Endothelial cell (in vitro differentiated cells): ENCODE measurements at regions not wholly inside any gene's neighbourhood (a gene's known extent, or its start where the extent isn't known, plus 50 kb on each side); places are given as distances from the start of the nearest gene placed in this dataset.
"Not testable (repeated sequence)": the region's sequence is repeated elsewhere in the genome, so short reads cannot be mapped to it uniquely, and the experiment has no call there.

Experiments
- DNase-seq: peaks from one replicate; pipeline ENCODE4 v3.0.0; 2021; ENCODE audit warnings: low spot score
- H3K27ac Mint-ChIP-seq: one replicate; pipeline ENCODE4 v1.8.0; 2021; ENCODE audit warnings: mixed read lengths, inconsistent platforms; ENCODE audit not compliant: unreplicated experiment
- H3K27me3 Mint-ChIP-seq: one replicate; pipeline ENCODE4 v1.8.0; 2021; ENCODE audit warnings: mild to moderate bottlenecking, moderate library complexity, mixed read lengths, inconsistent platforms; ENCODE audit not compliant: unreplicated experiment
- H3K36me3 Mint-ChIP-seq: one replicate; pipeline ENCODE4 v1.8.0; 2021; ENCODE audit warnings: mild to moderate bottlenecking, low read depth, mixed read lengths, inconsistent platforms; ENCODE audit not compliant: unreplicated experiment
- H3K4me1 Mint-ChIP-seq: one replicate; pipeline ENCODE4 v1.8.0; 2021; ENCODE audit warnings: mild to moderate bottlenecking, mixed read lengths, inconsistent platforms; ENCODE audit not compliant: unreplicated experiment
- H3K4me3 Mint-ChIP-seq: one replicate; pipeline ENCODE4 v1.8.0; 2021; ENCODE audit warnings: mild to moderate bottlenecking, mixed read lengths, inconsistent platforms; ENCODE audit not compliant: unreplicated experiment
- H3K9me3 Mint-ChIP-seq: one replicate; pipeline ENCODE4 v1.8.0; 2021; ENCODE audit warnings: mixed read lengths, inconsistent platforms; ENCODE audit not compliant: unreplicated experiment
- TF ChIP-seq, protein P1 (sequence below): fragments of 200-600 bp; sonication (generic); IDR thresholded peaks from one replicate; pipeline ENCODE4 v1.5.0; 2021; ENCODE audit warnings: antibody characterized with exemption; ENCODE audit not compliant: unreplicated experiment

DNA sequence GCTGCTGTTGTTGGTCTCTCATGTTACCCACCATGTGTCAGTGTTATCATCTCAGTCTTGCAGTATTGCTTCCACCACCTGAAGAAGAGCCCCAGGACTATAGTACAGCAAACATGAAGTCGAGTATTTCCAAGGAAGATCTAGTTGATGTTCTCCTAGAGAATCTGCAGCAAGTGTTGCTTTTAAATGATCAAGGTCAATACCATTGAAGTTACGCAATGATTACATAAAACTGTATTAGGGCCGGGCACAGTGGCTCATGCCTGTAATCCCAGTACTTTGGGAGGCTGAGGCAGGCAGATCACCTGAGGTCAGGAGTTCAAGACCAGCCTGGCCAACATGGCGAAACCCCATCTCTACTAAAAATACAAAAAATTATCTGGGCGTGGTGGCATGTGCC, 173.9 kb downstream of the TJP1 start:
- H3K4me1 Mint-ChIP-seq = not testable (repeated sequence)

DNA sequence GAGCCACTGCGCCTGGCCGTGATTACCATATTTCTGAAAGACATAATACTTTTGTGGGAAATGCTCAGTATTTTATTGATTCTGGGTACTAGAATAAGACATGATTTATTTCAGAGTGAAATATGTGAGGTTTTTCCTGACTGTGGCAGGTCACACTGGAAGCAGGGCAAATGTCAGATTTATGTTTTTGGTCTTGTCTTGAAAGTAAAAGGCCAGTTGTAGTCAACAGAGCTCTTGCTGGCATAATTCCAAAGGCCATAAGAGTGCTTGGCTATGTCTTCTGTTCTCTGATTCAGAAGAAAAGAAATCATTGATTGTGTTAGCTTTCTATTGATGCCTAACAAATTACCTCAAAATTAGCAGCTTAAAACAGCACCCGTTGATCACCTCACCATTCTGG, 176.4 kb downstream of the TJP1 start:
- no peak overlapping the region for H3K4me3 Mint-ChIP-seq
- no peaks in the 10 kb centered on the region for H3K4me1 Mint-ChIP-seq
- no peaks in the 10 kb centered on the region for H3K9me3 Mint-ChIP-seq
- DNase-seq = no peak
- no peaks in the 10 kb centered on the region for H3K36me3 Mint-ChIP-seq
- H3K27me3 Mint-ChIP-seq = no peaks in the 10 kb centered on the region
- TF ChIP-seq, protein P1, sequence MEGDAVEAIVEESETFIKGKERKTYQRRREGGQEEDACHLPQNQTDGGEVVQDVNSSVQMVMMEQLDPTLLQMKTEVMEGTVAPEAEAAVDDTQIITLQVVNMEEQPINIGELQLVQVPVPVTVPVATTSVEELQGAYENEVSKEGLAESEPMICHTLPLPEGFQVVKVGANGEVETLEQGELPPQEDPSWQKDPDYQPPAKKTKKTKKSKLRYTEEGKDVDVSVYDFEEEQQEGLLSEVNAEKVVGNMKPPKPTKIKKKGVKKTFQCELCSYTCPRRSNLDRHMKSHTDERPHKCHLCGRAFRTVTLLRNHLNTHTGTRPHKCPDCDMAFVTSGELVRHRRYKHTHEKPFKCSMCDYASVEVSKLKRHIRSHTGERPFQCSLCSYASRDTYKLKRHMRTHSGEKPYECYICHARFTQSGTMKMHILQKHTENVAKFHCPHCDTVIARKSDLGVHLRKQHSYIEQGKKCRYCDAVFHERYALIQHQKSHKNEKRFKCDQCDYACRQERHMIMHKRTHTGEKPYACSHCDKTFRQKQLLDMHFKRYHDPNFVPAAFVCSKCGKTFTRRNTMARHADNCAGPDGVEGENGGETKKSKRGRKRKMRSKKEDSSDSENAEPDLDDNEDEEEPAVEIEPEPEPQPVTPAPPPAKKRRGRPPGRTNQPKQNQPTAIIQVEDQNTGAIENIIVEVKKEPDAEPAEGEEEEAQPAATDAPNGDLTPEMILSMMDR = no peak
- H3K27ac Mint-ChIP-seq = no peak overlapping the region

More for the DNA sequence above, 173.9 kb downstream of the TJP1 start:
- not testable (repeated sequence) for H3K27ac Mint-ChIP-seq, H3K9me3 Mint-ChIP-seq, DNase-seq, H3K4me3 Mint-ChIP-seq, H3K27me3 Mint-ChIP-seq, H3K36me3 Mint-ChIP-seq

DNA sequence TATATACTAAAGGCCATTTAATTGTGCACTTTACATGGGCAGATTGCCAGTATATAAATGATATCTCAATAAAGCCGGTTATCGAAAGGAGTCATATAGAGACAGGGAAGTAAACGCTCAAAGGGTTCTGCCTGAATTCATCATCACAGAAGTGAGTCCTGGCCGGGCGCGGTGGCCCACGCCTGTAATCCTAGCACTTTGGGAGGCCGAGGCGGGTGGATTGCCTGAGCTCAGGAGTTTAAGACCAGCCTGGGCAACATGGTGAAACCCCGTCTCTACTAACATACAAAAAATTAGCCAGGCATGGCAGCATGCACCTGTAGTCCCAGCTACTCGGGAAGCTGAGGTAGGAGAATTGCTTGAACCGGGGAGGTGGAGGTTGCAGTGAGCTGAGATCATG, 177.9 kb downstream of the TJP1 start:
- not testable (repeated sequence) for H3K27me3 Mint-ChIP-seq, H3K4me1 Mint-ChIP-seq, H3K4me3 Mint-ChIP-seq, H3K27ac Mint-ChIP-seq, H3K36me3 Mint-ChIP-seq, H3K9me3 Mint-ChIP-seq, DNase-seq

DNA sequence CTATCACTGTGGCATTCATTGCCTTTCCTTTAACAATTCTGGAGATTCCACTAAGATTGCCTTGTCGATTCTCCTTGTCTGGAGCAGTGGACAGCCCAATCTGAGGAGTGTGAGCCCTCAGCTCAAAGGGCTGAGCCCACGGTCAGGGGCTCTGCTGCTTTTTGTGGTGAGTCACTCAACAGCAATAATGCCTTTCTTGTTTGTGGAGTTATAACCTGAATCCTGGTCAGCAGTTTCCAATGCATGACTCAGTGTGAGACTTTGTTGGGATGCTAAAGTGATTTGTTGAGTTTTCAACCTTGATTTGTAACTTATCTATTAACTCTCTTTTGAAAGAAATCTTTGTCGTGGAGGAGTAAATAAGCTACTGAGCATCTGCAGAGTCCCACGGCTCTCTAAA, 183.5 kb downstream of the TJP1 start:
- Mint-ChIP-seq H3K9me3 (peaks cover 5% of the 10 kb centered on the region), H3K27me3 (no peaks in the 10 kb centered on the region), H3K4me1 (no peaks in the 10 kb centered on the region), H3K4me3 (no peak overlapping the region), H3K36me3 (peaks cover 4% of the 10 kb centered on the region), H3K27ac (no peak overlapping the region)
- no peak for DNase-seq
- TF ChIP-seq, protein P1 = no peak

DNA sequence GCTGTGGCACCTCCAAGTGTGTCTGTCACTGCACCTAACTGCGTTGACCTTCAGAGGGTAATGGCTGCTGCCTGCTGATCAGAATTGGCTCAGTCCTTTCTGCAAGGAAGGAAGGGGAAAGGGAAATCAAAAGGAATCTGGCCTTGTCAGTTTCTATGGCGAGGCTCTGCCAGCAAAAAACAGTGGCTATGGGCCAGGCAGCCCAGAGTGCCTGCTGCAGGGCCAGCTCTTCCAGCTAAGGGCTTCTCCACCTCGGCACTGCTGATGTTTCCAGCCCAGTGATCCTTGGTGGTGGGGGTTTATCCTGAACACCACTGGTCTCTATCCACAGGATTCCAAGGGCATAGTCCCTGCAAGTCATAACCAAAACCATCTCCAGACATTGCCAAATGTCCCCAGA, 184.3 kb downstream of the TJP1 start:
- DNase-seq = no peak
- H3K27ac Mint-ChIP-seq = no peak overlapping the region
- peaks cover 5% of the 10 kb centered on the region for H3K9me3 Mint-ChIP-seq
- H3K4me1 Mint-ChIP-seq = no peaks in the 10 kb centered on the region
- peaks cover 4% of the 10 kb centered on the region for H3K36me3 Mint-ChIP-seq
- H3K27me3 Mint-ChIP-seq = no peaks in the 10 kb centered on the region
- no peak overlapping the region for H3K4me3 Mint-ChIP-seq
- TF ChIP-seq, protein P1 = no peak

DNA sequence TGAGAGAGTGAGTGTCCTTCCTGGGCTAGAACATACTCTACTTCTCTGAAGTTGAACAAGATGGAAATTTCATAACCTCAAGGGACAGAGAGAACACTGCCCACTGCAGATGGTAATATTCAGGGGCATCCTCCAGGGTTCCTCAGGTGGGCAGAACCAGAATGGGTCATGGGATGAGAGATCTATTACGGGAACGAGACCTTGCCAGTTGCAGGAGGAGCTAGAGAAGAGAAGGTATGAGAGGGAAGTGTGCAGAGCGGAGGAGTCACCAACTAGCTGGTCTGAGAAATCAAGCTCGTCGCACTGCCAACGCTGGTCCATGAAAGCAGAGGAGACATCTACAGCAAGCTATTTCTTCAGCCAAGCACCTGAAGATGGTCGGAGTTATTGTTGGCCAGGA, 184.7 kb downstream of the TJP1 start:
- Mint-ChIP-seq H3K4me1 (no peaks in the 10 kb centered on the region), H3K36me3 (peaks cover 4% of the 10 kb centered on the region), H3K4me3 (no peak overlapping the region), H3K27me3 (no peaks in the 10 kb centered on the region), H3K27ac (peak overlapping the region; percentile 34), H3K9me3 (peaks cover 5% of the 10 kb centered on the region)
- TF ChIP-seq, protein P1 = no peak
- DNase-seq = no peak
